Neural cell (in vitro differentiated cells): ENCODE measurements at regions not wholly inside any gene's neighbourhood (a gene's known extent, or its start where the extent isn't known, plus 50 kb on each side); places are given as distances from the start of the nearest gene placed in this dataset.

ENCODE experiments used
- H2AFZ ChIP-seq: fragments of 200-600, 300-800 bp; sonication (generic), shearing (Covaris generic); 2 replicates; pipeline ENCODE4 v1.6.0; 2014; ENCODE audit warnings: low read depth, mild to moderate bottlenecking, antibody characterized with exemption, low read length, moderate library complexity
- H3F3A ChIP-seq: fragments of 200-600 bp; shearing (Covaris generic); 2 replicates; pipeline ENCODE4 v1.6.1; 2016; ENCODE audit warnings: mild to moderate bottlenecking, moderate library complexity, mixed read lengths, antibody characterized with exemption, low read length; ENCODE audit not compliant: insufficient read depth, poor library complexity, severe bottlenecking
- H3K27ac ChIP-seq: fragments of 200-600, 300-800 bp; sonication (generic), shearing (Covaris generic); 2 replicates; pipeline ENCODE4 v1.5.1; 2014; ENCODE audit warnings: mild to moderate bottlenecking, low read length, moderate library complexity
- H3K27me3 ChIP-seq: fragments of 300-800, 200-600 bp; sonication (generic), shearing (Covaris generic); 2 replicates; pipeline ENCODE4 v1.6.0; 2014; ENCODE audit warnings: mild to moderate bottlenecking, low read depth, low read length, moderate library complexity; ENCODE audit not compliant: insufficient read depth
- H3K36me3 ChIP-seq: fragments of 300-800, 200-600 bp; sonication (generic), shearing (Covaris generic); 2 replicates; pipeline ENCODE4 v1.5.1; 2014; ENCODE audit warnings: mild to moderate bottlenecking, antibody characterized with exemption, low read length, moderate library complexity; ENCODE audit not compliant: insufficient read depth
- H3K4me2 ChIP-seq: fragments of 300-800, 200-600 bp; sonication (generic), shearing (Covaris generic); 2 replicates; pipeline ENCODE4 v1.6.0; 2014; ENCODE audit warnings: mild to moderate bottlenecking, low read length
- H3K4me3 ChIP-seq: fragments of 300-800, 200-600 bp; sonication (generic), shearing (Covaris generic); 2 replicates; pipeline ENCODE4 v1.5.1; 2014; ENCODE audit warnings: mild to moderate bottlenecking, low read length, moderate library complexity
- H3K79me2 ChIP-seq: fragments of 200-600 bp; shearing (Covaris generic); replicated peaks from 2 replicates; pipeline ENCODE4 v1.6.0; 2014; ENCODE audit warnings: mild to moderate bottlenecking, low read length, moderate library complexity; ENCODE audit not compliant: insufficient read depth
- H3K9ac ChIP-seq: fragments of 300-800, 200-600 bp; sonication (generic), shearing (Covaris generic); 2 replicates; pipeline ENCODE4 v1.6.1; 2016; ENCODE audit warnings: mild to moderate bottlenecking, low read length, mixed read lengths
- H3K9me2 ChIP-seq: fragments of 200-600 bp; shearing (Covaris generic); 2 replicates; pipeline ENCODE4 v1.6.1; 2016; ENCODE audit warnings: mild to moderate bottlenecking, low read length, mixed read lengths; ENCODE audit not compliant: insufficient read depth
- H3K9me3 ChIP-seq: fragments of 200-600, 300-800 bp; sonication (generic), shearing (Covaris generic); 2 replicates; pipeline ENCODE4 v1.6.1; 2016; ENCODE audit warnings: mild to moderate bottlenecking, mixed run types, low read length, moderate library complexity, mixed read lengths
- H4K20me1 ChIP-seq: fragments of 200-600 bp; shearing (Covaris generic); 2 replicates; pipeline ENCODE4 v1.6.1; 2016; ENCODE audit warnings: mild to moderate bottlenecking, mixed run types; ENCODE audit not compliant: insufficient read depth
- EP300 ChIP-seq: fragments of 450-650 bp; conservative IDR thresholded peaks from 2 replicates; pipeline ENCODE4 v1.6.1; 2014; ENCODE audit warnings: antibody characterized with exemption, mild to moderate bottlenecking, moderate library complexity; ENCODE audit not compliant: poor library complexity, severe bottlenecking
- EZH2 ChIP-seq: fragments of 200-600, 300-800 bp; shearing (Covaris generic), sonication (generic); IDR thresholded peaks from 2 replicates; pipeline ENCODE4 v1.6.1; 2014; ENCODE audit warnings: antibody characterized with exemption, low read length, borderline replicate concordance, mild to moderate bottlenecking; ENCODE audit not compliant: insufficient read depth, poor library complexity, severe bottlenecking
- MXI1 ChIP-seq: fragments of 450-650 bp; conservative IDR thresholded peaks from 2 replicates; pipeline ENCODE4 v1.6.1; 2014; ENCODE audit warnings: antibody characterized with exemption, mild to moderate bottlenecking; ENCODE audit not compliant: poor library complexity, severe bottlenecking
- POLR2AphosphoS5 ChIP-seq: IDR thresholded peaks from 2 replicates; pipeline ENCODE4 v1.6.1; 2012
- RAD21 ChIP-seq: fragments of 450-650 bp; conservative IDR thresholded peaks from 2 replicates; pipeline ENCODE4 v1.6.1; 2014; ENCODE audit warnings: antibody characterized with exemption, mild to moderate bottlenecking, moderate library complexity
- SMC3 ChIP-seq: fragments of 450-650 bp; conservative IDR thresholded peaks from 2 replicates; pipeline ENCODE4 v1.6.1; 2014; ENCODE audit warnings: antibody characterized with exemption, mild to moderate bottlenecking, moderate library complexity; ENCODE audit not compliant: poor library complexity
- TAF1 ChIP-seq: IDR thresholded peaks from 2 replicates; pipeline ENCODE4 v1.6.1; 2012; ENCODE audit warnings: low read depth
- TF ChIP-seq, protein P1 (sequence below): fragments of 450-650 bp; IDR thresholded peaks from 2 replicates; pipeline ENCODE4 v1.5.1; 2014; ENCODE audit warnings: antibody characterized with exemption, mild to moderate bottlenecking, moderate library complexity; ENCODE audit not compliant: poor library complexity, severe bottlenecking
- TF ChIP-seq, protein P2 (sequence below): IDR thresholded peaks from 2 replicates; pipeline ENCODE4 v1.6.1; 2012; ENCODE audit warnings: borderline replicate concordance

DNA sequence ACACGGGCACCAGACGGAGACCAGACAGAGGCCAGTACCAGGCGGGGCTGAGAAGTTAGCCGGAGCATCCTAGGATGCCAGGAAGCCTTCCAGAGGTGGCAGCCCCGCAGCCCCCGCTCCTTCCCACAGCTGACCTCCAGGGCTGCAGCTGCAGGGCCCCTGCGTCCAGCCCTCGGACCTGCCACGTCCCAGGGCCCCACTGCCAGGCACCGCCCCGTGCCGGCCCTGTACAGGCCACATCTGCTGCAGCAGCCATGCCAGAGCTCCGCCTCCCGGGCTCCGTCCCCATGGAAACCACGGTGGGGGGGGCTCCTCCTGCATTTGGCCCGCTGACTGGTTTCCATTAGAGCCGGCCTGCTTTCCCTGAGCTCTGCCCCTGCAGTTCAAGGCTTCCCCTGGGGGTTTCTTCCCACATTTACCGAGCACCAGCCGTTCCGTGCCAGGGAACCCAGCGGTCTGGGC, 62.5 kb upstream of the PPARA start:
- H4K20me1 ChIP-seq = no peaks in the 10 kb centered on the region

DNA sequence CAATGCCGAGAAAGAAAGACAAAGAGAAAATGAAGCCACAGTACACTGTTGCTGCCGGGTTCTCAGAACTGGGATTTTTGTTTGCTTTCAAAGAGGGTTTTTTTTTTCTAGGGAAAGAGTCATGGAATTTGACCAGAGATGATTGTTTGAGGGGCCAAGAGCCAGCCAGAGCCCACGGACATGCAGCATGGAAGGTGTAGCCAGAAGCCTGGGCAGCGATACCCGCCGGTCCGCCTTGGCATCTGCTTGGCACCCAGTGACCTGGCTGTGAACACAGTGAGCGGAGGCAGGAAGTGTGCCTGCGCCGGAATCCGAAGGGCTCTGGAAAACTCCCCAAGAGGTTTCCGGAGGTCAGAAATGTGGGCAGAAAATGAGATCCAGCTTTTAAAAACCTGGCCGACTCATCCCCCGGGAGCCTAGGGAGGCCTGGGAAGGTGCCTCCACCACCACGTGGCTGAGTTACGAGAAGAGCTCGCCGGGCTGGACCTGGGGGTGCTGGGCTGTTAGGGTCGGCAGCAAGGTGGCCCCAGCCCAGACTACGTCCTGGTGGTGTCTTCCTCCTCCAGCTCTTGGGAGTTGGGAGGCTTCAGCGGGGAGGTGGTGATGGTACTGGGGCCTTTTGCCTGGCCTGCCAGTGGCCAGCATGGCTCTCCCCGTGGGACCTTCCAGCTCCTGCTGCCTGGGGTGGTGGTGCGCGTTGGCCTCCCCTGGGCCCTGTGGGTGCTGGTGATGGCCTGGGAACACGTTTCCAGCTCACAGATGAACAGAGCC, 61.6 kb upstream of the PPARA start:
- Histone ChIP-seq H3K4me3 (no peak overlapping the region), H3K79me2 (no peaks in the 10 kb centered on the region), H3K9ac (no peak overlapping the region), H3K4me2 (no peak overlapping the region), H3K9me3 (no peaks in the 10 kb centered on the region), H3K9me2 (no peaks in the 10 kb centered on the region), H3F3A (no peaks in the 10 kb centered on the region), H3K36me3 (no peaks in the 10 kb centered on the region), H4K20me1 (no peaks in the 10 kb centered on the region), H3K27ac (no peak overlapping the region), H3K27me3 (peaks cover 2% of the 10 kb centered on the region), H2AFZ (no peak overlapping the region)
- TF ChIP-seq, protein P1, sequence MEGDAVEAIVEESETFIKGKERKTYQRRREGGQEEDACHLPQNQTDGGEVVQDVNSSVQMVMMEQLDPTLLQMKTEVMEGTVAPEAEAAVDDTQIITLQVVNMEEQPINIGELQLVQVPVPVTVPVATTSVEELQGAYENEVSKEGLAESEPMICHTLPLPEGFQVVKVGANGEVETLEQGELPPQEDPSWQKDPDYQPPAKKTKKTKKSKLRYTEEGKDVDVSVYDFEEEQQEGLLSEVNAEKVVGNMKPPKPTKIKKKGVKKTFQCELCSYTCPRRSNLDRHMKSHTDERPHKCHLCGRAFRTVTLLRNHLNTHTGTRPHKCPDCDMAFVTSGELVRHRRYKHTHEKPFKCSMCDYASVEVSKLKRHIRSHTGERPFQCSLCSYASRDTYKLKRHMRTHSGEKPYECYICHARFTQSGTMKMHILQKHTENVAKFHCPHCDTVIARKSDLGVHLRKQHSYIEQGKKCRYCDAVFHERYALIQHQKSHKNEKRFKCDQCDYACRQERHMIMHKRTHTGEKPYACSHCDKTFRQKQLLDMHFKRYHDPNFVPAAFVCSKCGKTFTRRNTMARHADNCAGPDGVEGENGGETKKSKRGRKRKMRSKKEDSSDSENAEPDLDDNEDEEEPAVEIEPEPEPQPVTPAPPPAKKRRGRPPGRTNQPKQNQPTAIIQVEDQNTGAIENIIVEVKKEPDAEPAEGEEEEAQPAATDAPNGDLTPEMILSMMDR = no peak
- no peak for TF ChIP-seq EZH2
- TF ChIP-seq SMC3 = no peak
- TF ChIP-seq RAD21 = no peak
- TF ChIP-seq, protein P2, sequence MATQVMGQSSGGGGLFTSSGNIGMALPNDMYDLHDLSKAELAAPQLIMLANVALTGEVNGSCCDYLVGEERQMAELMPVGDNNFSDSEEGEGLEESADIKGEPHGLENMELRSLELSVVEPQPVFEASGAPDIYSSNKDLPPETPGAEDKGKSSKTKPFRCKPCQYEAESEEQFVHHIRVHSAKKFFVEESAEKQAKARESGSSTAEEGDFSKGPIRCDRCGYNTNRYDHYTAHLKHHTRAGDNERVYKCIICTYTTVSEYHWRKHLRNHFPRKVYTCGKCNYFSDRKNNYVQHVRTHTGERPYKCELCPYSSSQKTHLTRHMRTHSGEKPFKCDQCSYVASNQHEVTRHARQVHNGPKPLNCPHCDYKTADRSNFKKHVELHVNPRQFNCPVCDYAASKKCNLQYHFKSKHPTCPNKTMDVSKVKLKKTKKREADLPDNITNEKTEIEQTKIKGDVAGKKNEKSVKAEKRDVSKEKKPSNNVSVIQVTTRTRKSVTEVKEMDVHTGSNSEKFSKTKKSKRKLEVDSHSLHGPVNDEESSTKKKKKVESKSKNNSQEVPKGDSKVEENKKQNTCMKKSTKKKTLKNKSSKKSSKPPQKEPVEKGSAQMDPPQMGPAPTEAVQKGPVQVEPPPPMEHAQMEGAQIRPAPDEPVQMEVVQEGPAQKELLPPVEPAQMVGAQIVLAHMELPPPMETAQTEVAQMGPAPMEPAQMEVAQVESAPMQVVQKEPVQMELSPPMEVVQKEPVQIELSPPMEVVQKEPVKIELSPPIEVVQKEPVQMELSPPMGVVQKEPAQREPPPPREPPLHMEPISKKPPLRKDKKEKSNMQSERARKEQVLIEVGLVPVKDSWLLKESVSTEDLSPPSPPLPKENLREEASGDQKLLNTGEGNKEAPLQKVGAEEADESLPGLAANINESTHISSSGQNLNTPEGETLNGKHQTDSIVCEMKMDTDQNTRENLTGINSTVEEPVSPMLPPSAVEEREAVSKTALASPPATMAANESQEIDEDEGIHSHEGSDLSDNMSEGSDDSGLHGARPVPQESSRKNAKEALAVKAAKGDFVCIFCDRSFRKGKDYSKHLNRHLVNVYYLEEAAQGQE = no peak
- TF ChIP-seq MXI1 = no peak
- no peak for TF ChIP-seq TAF1
- no peak for TF ChIP-seq EP300
- TF ChIP-seq POLR2AphosphoS5 = no peak

More for the DNA sequence above, 62.5 kb upstream of the PPARA start:
- H3K79me2 ChIP-seq = no peaks in the 10 kb centered on the region
- no peak overlapping the region for H3K27ac ChIP-seq
- H3K9me3 ChIP-seq = no peaks in the 10 kb centered on the region
- H3F3A ChIP-seq = no peaks in the 10 kb centered on the region
- H3K9ac ChIP-seq = no peak overlapping the region
- H3K4me2 ChIP-seq = no peak overlapping the region
- H2AFZ ChIP-seq = no peak overlapping the region
- no peaks in the 10 kb centered on the region for H3K9me2 ChIP-seq
- no peaks in the 10 kb centered on the region for H3K36me3 ChIP-seq
- TF ChIP-seq TAF1 (no peak), POLR2AphosphoS5 (no peak), EZH2 (no peak), MXI1 (no peak), SMC3 (no peak), RAD21 (no peak), EP300 (no peak)
- TF ChIP-seq, protein P2 = no peak
- TF ChIP-seq, protein P1 = no peak
- no peak overlapping the region for H3K4me3 ChIP-seq
- peaks cover 11% of the 10 kb centered on the region for H3K27me3 ChIP-seq
